NCI-H2107 treated with DMSO at 0.1 percent for 48 hours (cell line): ENCODE measurements at regions not wholly inside any gene's neighbourhood (a gene's known extent, or its start where the extent isn't known, plus 50 kb on each side); places are given as distances from the start of the nearest gene placed in this dataset.

Experiments used
- DNase-seq: peaks from one replicate; lab custom pipeline; 2025; ENCODE audit not compliant: unreplicated experiment; lab: John Stamatoyannopoulos, UW

GRCh38 chr2:241924069-241924908 is 54.8 kb downstream of the RTP5 start:
- DNase-seq, result no peak

GRCh38 chr2:241924909-241925250 is 55.4 kb downstream of the RTP5 start:
- no peak for DNase-seq

GRCh38 chr2:241925277-241925676 is 55.7 kb downstream of the RTP5 start:
- DNase-seq, result no peak

GRCh38 chr2:241925821-241926441 is 56.4 kb downstream of the RTP5 start:
- DNase-seq, result no peak

- no peak for DNase-seq
Observed at GRCh38 chr2:241926541-241927311, 57.2 kb downstream of the RTP5 start.

- DNase-seq, result no peak
Observed at GRCh38 chr2:241929551-241930490, 60.3 kb downstream of the RTP5 start.

- no peak for DNase-seq
Observed at GRCh38 chr2:241931084-241931975, 61.8 kb downstream of the RTP5 start.

- no peak for DNase-seq
Observed at GRCh38 chr2:241931976-241932898, 62.7 kb downstream of the RTP5 start.

GRCh38 chr2:241932899-241933178 is 63.3 kb downstream of the RTP5 start:
- no peak for DNase-seq

GRCh38 chr2:241933179-241933911 is 63.8 kb downstream of the RTP5 start:
- DNase-seq, result no peak

- DNase-seq, result no peak
Observed at GRCh38 chr2:241935314-241935713, 65.8 kb downstream of the RTP5 start.

- DNase-seq, result no peak
Observed at GRCh38 chr2:241935774-241936173, 66.2 kb downstream of the RTP5 start.

- DNase-seq, result no peak
Observed at GRCh38 chr2:241936457-241937133, 67.1 kb downstream of the RTP5 start.

GRCh38 chr2:241937297-241937696 is 67.8 kb downstream of the RTP5 start:
- no peak for DNase-seq

- no peak for DNase-seq
Observed at GRCh38 chr2:241939541-241939940, 70.0 kb downstream of the RTP5 start.

- no peak for DNase-seq
Observed at GRCh38 chr2:241940329-241940728, 70.8 kb downstream of the RTP5 start.

- no peak for DNase-seq
Observed at GRCh38 chr2:241941691-241942301, 72.3 kb downstream of the RTP5 start.
